HepG2 (cell line): ENCODE measurements at regions not wholly inside any gene's neighbourhood (a gene's known extent, or its start where the extent isn't known, plus 50 kb on each side); places are given as distances from the start of the nearest gene placed in this dataset.

Source experiments
- ATAC-seq: fragments of 200-7000 bp; cut with Tn5 transposase; 3 replicates; pipeline ENCODE4 v1.9.1; 2020; ENCODE audit warnings: mild to moderate bottlenecking, moderate library complexity
- BruUV-seq: library from RNA; stranded (reverse); fragments of 400-500 nt; replicated peaks from 2 replicates; lab custom pipeline; 2021; lab: Mats Ljungman, UMichigan
- CTCF ChIA-PET: fragments of 300-600 bp; formaldehyde crosslinking; extraction: SDS; loops from one replicate; lab custom pipeline; 2021; ENCODE audit warnings: low total read pairs, inconsistent platforms, low intra/inter-chr PET ratio; lab: Yijun Ruan, JAX
- POLR2A ChIA-PET: fragments of 350-600 bp; sonication (Branson Sonifier 250); formaldehyde crosslinking; loops from one replicate; lab custom pipeline; 2020; ENCODE audit warnings: antibody characterized with exemption, inconsistent platforms; lab: Yijun Ruan, JAX
- DNase-seq: peaks from one replicate; pipeline ENCODE4 v3.0.0-alpha.2; 2015; ENCODE audit warnings: low spot score
- FAIRE-seq: peaks from 3 replicates; lab custom pipeline; 2011; peaks lifted over from hg19 to GRCh38; lab: Jason Lieb, UNC
- H2AFZ ChIP-seq: one replicate; pipeline ENCODE4 v1.6.1; 2011; ENCODE audit warnings: low read length, inconsistent platforms
- H3K27ac ChIP-seq: fragments of 300-600 bp; 3 replicates; pipeline ENCODE4 v1.8.0; 2011; ENCODE audit warnings: mixed run types, mild to moderate bottlenecking, mixed read lengths, low read length, inconsistent platforms; ENCODE audit not compliant: insufficient read depth; ENCODE audit errors: extremely low read length
- H3K27me3 ChIP-seq, 2 experiments: fragments of 200-600 bp in 1 of 2; 2 replicates in 1 of 2; 3 replicates in 1 of 2; pipeline versions ENCODE4 v1.6.0 to v1.8.0; 2011; ENCODE audit warnings: low read length in 2 of 2, mild to moderate bottlenecking in 2 of 2, moderate library complexity in 2 of 2, inconsistent platforms in 1 of 2; ENCODE audit not compliant: insufficient read depth in 2 of 2, control insufficient read depth in 1 of 2
- H3K36me3 ChIP-seq, 2 experiments: fragments of 200-600 bp in 1 of 2; replicated peaks in 1 of 2; 2 replicates in 1 of 2; 3 replicates in 1 of 2; pipeline versions ENCODE4 v1.5.1 to v1.8.0; 2011; ENCODE audit warnings: low read length in 2 of 2, inconsistent platforms in 1 of 2; ENCODE audit not compliant: insufficient read depth in 2 of 2, control insufficient read depth in 1 of 2
- H3K4me1 ChIP-seq: 2 replicates; pipeline ENCODE4 v1.5.1; 2012; ENCODE audit warnings: low read length, inconsistent platforms; ENCODE audit not compliant: insufficient read depth
- H3K4me2 ChIP-seq: 2 replicates; pipeline ENCODE4 v1.6.0; 2011; ENCODE audit warnings: low read depth, low read length, inconsistent platforms
- H3K4me3 ChIP-seq, 3 experiments: fragments of 200-600 bp in 1 of 3; sonication (generic), shearing (Covaris generic) in 1 of 3; replicated peaks in 1 of 3; 2 replicates each; pipeline ENCODE4 v1.5.1; 2011 to 2016; ENCODE audit warnings: low read length in 3 of 3, inconsistent platforms in 2 of 3, low read depth in 2 of 3, mild to moderate bottlenecking in 2 of 3, control low read depth in 1 of 3, mixed read lengths in 1 of 3; ENCODE audit not compliant: insufficient read depth in 1 of 3
- H3K79me2 ChIP-seq: one replicate; pipeline ENCODE4 v1.6.1; 2011; ENCODE audit warnings: low read length, inconsistent platforms; ENCODE audit not compliant: insufficient read depth
- H3K9ac ChIP-seq: 2 replicates; pipeline ENCODE4 v1.6.0; 2011; ENCODE audit warnings: mild to moderate bottlenecking, low read depth, low read length, inconsistent platforms; ENCODE audit not compliant: insufficient read depth
- H3K9me3 ChIP-seq: 2 replicates; pipeline ENCODE4 v1.5.1; 2012; ENCODE audit warnings: mild to moderate bottlenecking, low read length
- H4K20me1 ChIP-seq: 2 replicates; pipeline ENCODE4 v1.6.0; 2011; ENCODE audit warnings: inconsistent platforms, mild to moderate bottlenecking, low read length, moderate library complexity; ENCODE audit not compliant: insufficient read depth
- ATF1 ChIP-seq: IDR thresholded peaks from 2 replicates; pipeline ENCODE4 v1.6.1; 2016; ENCODE audit warnings: mild to moderate bottlenecking, control low read depth
- ATF7 ChIP-seq, 2 experiments: fragments of 450-650 bp in 1 of 2; sonication (generic) in 1 of 2; formaldehyde crosslinking in 1 of 2; IDR thresholded peaks; 2 replicates each; pipeline versions ENCODE4 v1.4.0 to v1.6.1; 2016 to 2020; ENCODE audit warnings: antibody characterized with exemption in 1 of 2, mild to moderate bottlenecking in 1 of 2, missing genetic modification reagents in 1 of 2
- CREB1 ChIP-seq, 2 experiments: fragments of 450-650 bp in 1 of 2; IDR thresholded peaks; 2 replicates each; pipeline ENCODE4 v1.6.1; 2016 to 2017; ENCODE audit warnings: control low read depth in 1 of 2, mild to moderate bottlenecking in 1 of 2, missing compliant biosample characterization in 1 of 2, missing genetic modification characterization in 1 of 2
- IRX3 ChIP-seq: sonication (generic); formaldehyde crosslinking; IDR thresholded peaks from 2 replicates; pipeline ENCODE4 v1.8.1; 2023; ENCODE audit warnings: mild to moderate bottlenecking, low read depth, missing genetic modification reagents, borderline replicate concordance
- MAFF ChIP-seq: IDR thresholded peaks from 2 replicates; pipeline ENCODE4 v1.6.1; 2011; ENCODE audit warnings: low read depth, low read length, improper control_type of control experiment
- NR2F2 ChIP-seq: IDR thresholded peaks from 2 replicates; pipeline ENCODE4 v1.6.1; 2012; ENCODE audit warnings: low read depth, inconsistent platforms, borderline replicate concordance
- POLR2G ChIP-seq: fragments of 200-400 bp; formaldehyde crosslinking; IDR thresholded peaks from 2 replicates; pipeline ENCODE4 v1.6.1; 2018; ENCODE audit warnings: mild to moderate bottlenecking, low read depth, low read length, moderate library complexity
- PRPF4 ChIP-seq: fragments of 200-400 bp; formaldehyde crosslinking; IDR thresholded peaks from 2 replicates; pipeline ENCODE4 v1.6.1; 2016; ENCODE audit warnings: low read length, low read depth; ENCODE audit not compliant: poor library complexity, severe bottlenecking
- TFAP4 ChIP-seq: sonication (generic); IDR thresholded peaks from 2 replicates; pipeline ENCODE4 v1.6.1; 2016; ENCODE audit warnings: low read depth, borderline replicate concordance
- U2AF1 ChIP-seq: fragments of 200-400 bp; formaldehyde crosslinking; optimal IDR thresholded peaks from 2 replicates; pipeline ENCODE3; 2017; ENCODE audit warnings: mild to moderate bottlenecking, low read depth, low read length
- ZMYM4 ChIP-seq: sonication (generic); formaldehyde crosslinking; IDR thresholded peaks from 2 replicates; pipeline ENCODE4 v1.8.1; 2023; ENCODE audit warnings: mild to moderate bottlenecking, missing genetic modification reagents
- ZNF720 ChIP-seq: sonication (generic); formaldehyde crosslinking; IDR thresholded peaks from 2 replicates; pipeline ENCODE4 v1.4.0; 2020; ENCODE audit warnings: missing genetic modification reagents
- ZNF781 ChIP-seq: sonication (generic); formaldehyde crosslinking; IDR thresholded peaks from 2 replicates; pipeline ENCODE4 v1.5.1; 2020; ENCODE audit warnings: borderline replicate concordance, mild to moderate bottlenecking, missing genetic modification reagents; ENCODE audit errors: not compliant biosample characterization
- WGBS: methylation state at CpG from one replicate; pipeline ENCODE4 v1.1.6; 2017; ENCODE audit warnings: low lambda C conversion rate; 5-methylcytosine and 5-hydroxymethylcytosine counted together
- in situ Hi-C: cut with HindIII; loops from 2 replicates; pipeline ENCODE4 v1.10.0; 2017; ENCODE audit warnings: low pct_unique_long_range_greater_than_20kb; ENCODE audit not compliant: extremely low pct_ligation_motif_present
- intact Hi-C: fragments of 100-400 bp; cut with micrococcal nuclease; formaldehyde crosslinking; loops from one replicate; pipeline ENCODE4 v1.10.0; 2022; ENCODE audit not compliant: unreplicated experiment
- TF ChIP-seq, protein P1 (sequence below): sonication (generic); formaldehyde crosslinking; IDR thresholded peaks from 2 replicates; pipeline ENCODE4 v1.5.0; 2020; ENCODE audit warnings: mild to moderate bottlenecking, missing genetic modification reagents

- peak; percentile 85 for TF ChIP-seq MAFF
- TF ChIP-seq, protein P1, sequence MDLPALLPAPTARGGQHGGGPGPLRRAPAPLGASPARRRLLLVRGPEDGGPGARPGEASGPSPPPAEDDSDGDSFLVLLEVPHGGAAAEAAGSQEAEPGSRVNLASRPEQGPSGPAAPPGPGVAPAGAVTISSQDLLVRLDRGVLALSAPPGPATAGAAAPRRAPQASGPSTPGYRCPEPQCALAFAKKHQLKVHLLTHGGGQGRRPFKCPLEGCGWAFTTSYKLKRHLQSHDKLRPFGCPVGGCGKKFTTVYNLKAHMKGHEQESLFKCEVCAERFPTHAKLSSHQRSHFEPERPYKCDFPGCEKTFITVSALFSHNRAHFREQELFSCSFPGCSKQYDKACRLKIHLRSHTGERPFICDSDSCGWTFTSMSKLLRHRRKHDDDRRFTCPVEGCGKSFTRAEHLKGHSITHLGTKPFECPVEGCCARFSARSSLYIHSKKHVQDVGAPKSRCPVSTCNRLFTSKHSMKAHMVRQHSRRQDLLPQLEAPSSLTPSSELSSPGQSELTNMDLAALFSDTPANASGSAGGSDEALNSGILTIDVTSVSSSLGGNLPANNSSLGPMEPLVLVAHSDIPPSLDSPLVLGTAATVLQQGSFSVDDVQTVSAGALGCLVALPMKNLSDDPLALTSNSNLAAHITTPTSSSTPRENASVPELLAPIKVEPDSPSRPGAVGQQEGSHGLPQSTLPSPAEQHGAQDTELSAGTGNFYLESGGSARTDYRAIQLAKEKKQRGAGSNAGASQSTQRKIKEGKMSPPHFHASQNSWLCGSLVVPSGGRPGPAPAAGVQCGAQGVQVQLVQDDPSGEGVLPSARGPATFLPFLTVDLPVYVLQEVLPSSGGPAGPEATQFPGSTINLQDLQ: no peak
These were observed 329.8 kb upstream of the FOXG1 start (continued) for GRCh38 chr14:28436821-28437220.

- 4% methylated on average over 7 of the region's 7 CpGs for WGBS
- no TSS peak for BruUV-seq
- Histone ChIP-seq H2AFZ (no peak overlapping the region), H3K4me2 (no peak overlapping the region), H3K4me3 (no peak overlapping the region), H4K20me1 (no peaks in the 10 kb centered on the region), H3K9me3 (peaks cover 91% of the 10 kb centered on the region), H3K79me2 (no peaks in the 10 kb centered on the region), H3K9ac (no peak overlapping the region), H3K36me3 (no peaks in the 10 kb centered on the region), H3K4me1 (no peaks in the 10 kb centered on the region), H3K27ac (no peak overlapping the region), H3K27me3 (no peaks in the 10 kb centered on the region)
- ChIA-PET CTCF (no interaction called here), POLR2A (no interaction called here)
- ATAC-seq (no peak), FAIRE-seq (no peak), DNase-seq (no peak)
- in situ Hi-C loops: no loop called here
- TF ChIP-seq NR2F2 (no peak), ZNF781 (CRISPR knock-in tag) (no peak), ZNF720 (CRISPR knock-in tag) (no peak), TFAP4 (no peak), ATF1 (CRISPR knock-in tag) (no peak), PRPF4 (no peak), ZMYM4 (no peak), CREB1 (IDR thresholded peaks at IDR 0.05) (peak; percentile 85), CREB1 (CRISPR knock-in tag; IDR thresholded peaks at IDR 0.05) (no peak), IRX3 (CRISPR knock-in tag) (no peak), POLR2G (no peak), ATF7 (IDR thresholded peaks at IDR 0.05) (peak; percentile 74), ATF7 (CRISPR knock-in tag; IDR thresholded peaks at IDR 0.05) (no peak), U2AF1 (no peak)
- intact Hi-C loops: no loop called here
These were observed 305.2 kb upstream of the FOXG1 start for GRCh38 chr14:28461389-28461788.
